Astrocyte (in vitro differentiated cells and primary cell): ENCODE measurements at regions not wholly inside any gene's neighbourhood (a gene's known extent, or its start where the extent isn't known, plus 50 kb on each side); places are given as distances from the start of the nearest gene placed in this dataset.

Experiments
- DNase-seq: peaks from one replicate; pipeline ENCODE4 v3.0.0-alpha.2; 2010; ENCODE audit warnings: low read depth
- FAIRE-seq: peaks from 2 replicates; lab custom pipeline; 2011; peaks lifted over from hg19 to GRCh38; lab: Jason Lieb, UNC
- H2AFZ ChIP-seq: 2 replicates; pipeline ENCODE4 v1.6.0; 2012; ENCODE audit warnings: low read depth, low read length, inconsistent platforms
- H3K27ac ChIP-seq: 2 replicates; pipeline ENCODE4 v1.5.1; 2011; ENCODE audit warnings: low read depth, low read length, inconsistent platforms
- H3K27me3 ChIP-seq: 2 replicates; pipeline ENCODE4 v1.6.0; 2011; ENCODE audit warnings: low read length, inconsistent platforms; ENCODE audit not compliant: insufficient read depth
- H3K36me3 ChIP-seq: 2 replicates; pipeline ENCODE4 v1.5.1; 2011; ENCODE audit warnings: low read length, inconsistent platforms; ENCODE audit not compliant: insufficient read depth
- H3K4me1 ChIP-seq: 2 replicates; pipeline ENCODE4 v1.5.1; 2011; ENCODE audit warnings: low read length, inconsistent platforms; ENCODE audit not compliant: insufficient read depth
- H3K4me2 ChIP-seq: 2 replicates; pipeline ENCODE4 v1.6.0; 2012; ENCODE audit warnings: low read length, inconsistent platforms
- H3K4me3 ChIP-seq: 2 replicates; pipeline ENCODE4 v1.5.1; 2011; ENCODE audit warnings: low read depth, mild to moderate bottlenecking, low read length, inconsistent platforms; ENCODE audit not compliant: insufficient read depth
- H3K79me2 ChIP-seq: 2 replicates; pipeline ENCODE4 v1.6.0; 2012; ENCODE audit warnings: mild to moderate bottlenecking, low read length, inconsistent platforms; ENCODE audit not compliant: insufficient read depth
- H3K9ac ChIP-seq: 2 replicates; pipeline ENCODE4 v1.6.0; 2012; ENCODE audit warnings: mild to moderate bottlenecking, low read length, inconsistent platforms
- H3K9me3 ChIP-seq: 2 replicates; pipeline ENCODE4 v1.5.1; 2012; ENCODE audit warnings: low read depth, mild to moderate bottlenecking, low read length, inconsistent platforms; ENCODE audit not compliant: insufficient read depth
- H4K20me1 ChIP-seq: 2 replicates; pipeline ENCODE4 v1.6.0; 2012; ENCODE audit warnings: low read length, inconsistent platforms; ENCODE audit not compliant: insufficient read depth
- H3K27ac Mint-ChIP-seq: one replicate; pipeline ENCODE4 v1.8.0; 2021; ENCODE audit warnings: mild to moderate bottlenecking, mixed read lengths; ENCODE audit not compliant: unreplicated experiment
- H3K27me3 Mint-ChIP-seq: one replicate; pipeline ENCODE4 v1.8.0; 2021; ENCODE audit warnings: low read depth, mixed read lengths; ENCODE audit not compliant: unreplicated experiment
- H3K36me3 Mint-ChIP-seq: one replicate; pipeline ENCODE4 v1.8.0; 2021; ENCODE audit warnings: low read depth, mixed read lengths; ENCODE audit not compliant: unreplicated experiment
- H3K4me1 Mint-ChIP-seq: one replicate; pipeline ENCODE4 v1.8.0; 2021; ENCODE audit warnings: low read depth, mixed read lengths; ENCODE audit not compliant: unreplicated experiment
- H3K4me3 Mint-ChIP-seq: one replicate; pipeline ENCODE4 v1.8.0; 2021; ENCODE audit warnings: mild to moderate bottlenecking, moderate library complexity, mixed read lengths; ENCODE audit not compliant: unreplicated experiment
- H3K9me3 Mint-ChIP-seq: one replicate; pipeline ENCODE4 v1.8.0; 2021; ENCODE audit warnings: mild to moderate bottlenecking, mixed read lengths; ENCODE audit not compliant: unreplicated experiment
- EZH2 ChIP-seq: IDR thresholded peaks from 2 replicates; pipeline ENCODE4 v1.6.1; 2012; ENCODE audit warnings: mild to moderate bottlenecking, low read length, inconsistent platforms; ENCODE audit not compliant: insufficient read depth
- TF ChIP-seq, protein P1 (sequence below): IDR thresholded peaks from 2 replicates; pipeline ENCODE4 v1.5.1; 2011; ENCODE audit warnings: low read depth, mild to moderate bottlenecking, inconsistent platforms, low read length, moderate library complexity; ENCODE audit not compliant: insufficient read depth

DNA sequence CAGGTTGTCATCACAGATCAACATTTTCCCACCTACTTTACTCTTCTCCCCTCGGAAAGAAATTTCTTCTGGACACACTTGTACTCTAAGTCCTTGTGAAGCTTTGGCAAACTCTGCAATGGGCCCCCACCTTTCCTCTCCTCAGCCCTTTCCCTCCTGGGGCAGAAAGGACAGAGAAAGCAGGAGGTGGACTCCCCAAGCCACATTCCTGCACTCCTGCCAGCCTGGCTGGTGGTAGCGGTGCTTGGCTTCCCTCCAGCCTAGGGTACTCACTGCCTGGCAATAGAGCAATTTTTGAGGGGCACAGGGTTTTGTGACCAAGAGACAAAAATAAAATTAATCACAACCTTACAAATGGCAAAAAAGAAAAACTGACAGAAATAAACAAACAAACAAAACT, 451.4 kb downstream of the ZSWIM6 start:
- peaks cover 5% of the 10 kb centered on the region for H3K27me3 Mint-ChIP-seq
- no peak overlapping the region for H3K9ac ChIP-seq
- H3K4me3 Mint-ChIP-seq, result no peak overlapping the region
- no peaks in the 10 kb centered on the region for H3K36me3 Mint-ChIP-seq
- no peaks in the 10 kb centered on the region for H3K9me3 ChIP-seq
- H3K27ac ChIP-seq, result no peak overlapping the region
- H3K36me3 ChIP-seq, result no peaks in the 10 kb centered on the region
- TF ChIP-seq, protein P1, sequence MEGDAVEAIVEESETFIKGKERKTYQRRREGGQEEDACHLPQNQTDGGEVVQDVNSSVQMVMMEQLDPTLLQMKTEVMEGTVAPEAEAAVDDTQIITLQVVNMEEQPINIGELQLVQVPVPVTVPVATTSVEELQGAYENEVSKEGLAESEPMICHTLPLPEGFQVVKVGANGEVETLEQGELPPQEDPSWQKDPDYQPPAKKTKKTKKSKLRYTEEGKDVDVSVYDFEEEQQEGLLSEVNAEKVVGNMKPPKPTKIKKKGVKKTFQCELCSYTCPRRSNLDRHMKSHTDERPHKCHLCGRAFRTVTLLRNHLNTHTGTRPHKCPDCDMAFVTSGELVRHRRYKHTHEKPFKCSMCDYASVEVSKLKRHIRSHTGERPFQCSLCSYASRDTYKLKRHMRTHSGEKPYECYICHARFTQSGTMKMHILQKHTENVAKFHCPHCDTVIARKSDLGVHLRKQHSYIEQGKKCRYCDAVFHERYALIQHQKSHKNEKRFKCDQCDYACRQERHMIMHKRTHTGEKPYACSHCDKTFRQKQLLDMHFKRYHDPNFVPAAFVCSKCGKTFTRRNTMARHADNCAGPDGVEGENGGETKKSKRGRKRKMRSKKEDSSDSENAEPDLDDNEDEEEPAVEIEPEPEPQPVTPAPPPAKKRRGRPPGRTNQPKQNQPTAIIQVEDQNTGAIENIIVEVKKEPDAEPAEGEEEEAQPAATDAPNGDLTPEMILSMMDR, result no peak
- no peak for TF ChIP-seq EZH2
- H3K4me3 ChIP-seq, result no peak overlapping the region
- no peaks in the 10 kb centered on the region for H3K27me3 ChIP-seq
- peaks cover 2% of the 10 kb centered on the region for H3K9me3 Mint-ChIP-seq
- H3K79me2 ChIP-seq, result no peaks in the 10 kb centered on the region
- no peaks in the 10 kb centered on the region for H3K4me1 Mint-ChIP-seq
- DNase-seq (no peak), FAIRE-seq (no peak)
- H2AFZ ChIP-seq, result no peak overlapping the region
- no peaks in the 10 kb centered on the region for H3K4me1 ChIP-seq
- H4K20me1 ChIP-seq, result no peaks in the 10 kb centered on the region
- H3K4me2 ChIP-seq, result no peak overlapping the region
- no peak overlapping the region for H3K27ac Mint-ChIP-seq

DNA sequence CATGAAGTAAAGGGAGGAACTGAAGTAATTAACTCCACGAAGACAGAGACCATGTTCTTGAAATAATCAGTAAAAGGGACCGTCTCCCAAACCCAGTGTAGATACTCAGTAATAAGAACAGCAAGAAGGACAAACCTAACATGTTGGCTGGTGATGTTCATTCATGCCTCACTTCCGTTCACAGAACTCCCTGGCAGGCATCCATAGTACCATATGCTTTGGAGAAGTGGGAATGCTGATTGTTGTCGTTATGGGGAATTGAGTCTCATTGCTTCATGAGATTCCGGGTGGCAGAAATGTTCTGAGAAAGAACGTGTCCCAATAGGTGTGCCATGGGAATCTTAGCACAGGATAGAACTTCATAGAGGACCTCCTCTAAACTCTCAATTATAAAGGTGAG, 452.3 kb downstream of the ZSWIM6 start:
- no peak overlapping the region for H3K27ac Mint-ChIP-seq
- peaks cover 2% of the 10 kb centered on the region for H3K9me3 Mint-ChIP-seq
- H3K9ac ChIP-seq, result no peak overlapping the region
- DNase-seq (peak; percentile 7), FAIRE-seq (no peak)
- no peak overlapping the region for H3K4me3 Mint-ChIP-seq
- no peak overlapping the region for H3K4me3 ChIP-seq
- TF ChIP-seq, protein P1, result no peak
- TF ChIP-seq EZH2, result no peak
- H3K27ac ChIP-seq, result no peak overlapping the region
- no peaks in the 10 kb centered on the region for H4K20me1 ChIP-seq
- no peaks in the 10 kb centered on the region for H3K36me3 Mint-ChIP-seq
- no peaks in the 10 kb centered on the region for H3K9me3 ChIP-seq
- no peaks in the 10 kb centered on the region for H3K4me1 Mint-ChIP-seq
- no peaks in the 10 kb centered on the region for H3K4me1 ChIP-seq
- no peak overlapping the region for H3K4me2 ChIP-seq
- no peaks in the 10 kb centered on the region for H3K36me3 ChIP-seq
- H2AFZ ChIP-seq, result no peak overlapping the region
- H3K79me2 ChIP-seq, result no peaks in the 10 kb centered on the region
- H3K27me3 Mint-ChIP-seq, result no peaks in the 10 kb centered on the region
- no peaks in the 10 kb centered on the region for H3K27me3 ChIP-seq

DNA sequence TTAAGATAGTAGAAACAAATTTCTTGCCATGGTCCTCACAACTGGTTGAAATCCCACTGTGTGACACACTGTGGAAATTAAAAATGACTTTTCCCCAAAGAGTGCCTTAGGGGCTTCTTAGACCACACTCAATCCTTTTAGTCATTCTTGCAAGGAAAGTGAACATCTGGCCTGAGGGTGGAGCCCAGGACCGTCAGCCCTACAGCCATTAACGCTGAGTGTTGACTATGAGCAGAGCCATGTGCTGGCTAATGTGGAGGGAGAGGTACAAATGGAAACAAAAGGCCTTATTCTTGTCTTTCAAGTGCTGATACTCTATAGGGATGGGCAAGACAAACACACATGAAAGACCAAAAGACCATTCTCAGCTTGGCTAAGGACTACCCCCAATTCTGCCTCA, 456.5 kb downstream of the ZSWIM6 start:
- Histone ChIP-seq H3K27ac (no peak overlapping the region), H3K9ac (no peak overlapping the region), H2AFZ (no peak overlapping the region), H3K4me3 (no peak overlapping the region), H3K36me3 (no peaks in the 10 kb centered on the region), H3K79me2 (no peaks in the 10 kb centered on the region), H3K9me3 (no peaks in the 10 kb centered on the region), H4K20me1 (no peaks in the 10 kb centered on the region), H3K4me1 (no peaks in the 10 kb centered on the region), H3K4me2 (no peak overlapping the region), H3K27me3 (no peaks in the 10 kb centered on the region)
- no peak for FAIRE-seq
- Mint-ChIP-seq H3K4me3 (no peak overlapping the region), H3K27ac (no peak overlapping the region), H3K9me3 (peaks cover 2% of the 10 kb centered on the region), H3K36me3 (no peaks in the 10 kb centered on the region), H3K4me1 (no peaks in the 10 kb centered on the region), H3K27me3 (peaks cover 13% of the 10 kb centered on the region)
- TF ChIP-seq, protein P1, result no peak
- TF ChIP-seq EZH2, result no peak
- no peak for DNase-seq
